MCF 10A (cell line): ENCODE measurements at regions not wholly inside any gene's neighbourhood (a gene's known extent, or its start where the extent isn't known, plus 50 kb on each side); places are given as distances from the start of the nearest gene placed in this dataset.

ENCODE experiments used
- BruUV-seq: library from RNA; stranded (reverse); fragments of 400-500 nt; replicated peaks from 2 replicates; lab custom pipeline; 2021; lab: Mats Ljungman, UMichigan
- CTCF ChIA-PET: fragments of 300-600 bp; sonication (Branson Sonifier 250); formaldehyde crosslinking; extraction: SDS; loops from one replicate; lab custom pipeline; 2021; ENCODE audit warnings: antibody characterized with exemption, inconsistent platforms; lab: Yijun Ruan, JAX
- POLR2A ChIA-PET: fragments of 300-600, 350-650 bp; sonication (Branson Sonifier 250); formaldehyde crosslinking; extraction: SDS; loops from one replicate; lab custom pipeline; 2020; ENCODE audit warnings: antibody characterized with exemption, inconsistent platforms; lab: Yijun Ruan, JAX
- DNase-seq: peaks from one replicate; pipeline ENCODE4 v3.0.0-alpha.2; 2018; ENCODE audit not compliant: unreplicated experiment
- H3K27ac Mint-ChIP-seq: one replicate; pipeline ENCODE4 v1.8.0; 2022; ENCODE audit warnings: mild to moderate bottlenecking, low read depth, mixed read lengths; ENCODE audit not compliant: unreplicated experiment
- H3K27me3 Mint-ChIP-seq: one replicate; pipeline ENCODE4 v1.8.0; 2022; ENCODE audit warnings: mixed read lengths; ENCODE audit not compliant: insufficient read depth, unreplicated experiment
- H3K36me3 Mint-ChIP-seq: one replicate; pipeline ENCODE4 v1.8.0; 2022; ENCODE audit warnings: mild to moderate bottlenecking, moderate library complexity, mixed read lengths; ENCODE audit not compliant: insufficient read depth, unreplicated experiment
- H3K4me1 Mint-ChIP-seq: one replicate; pipeline ENCODE4 v1.8.0; 2022; ENCODE audit warnings: mixed read lengths; ENCODE audit not compliant: insufficient read depth, unreplicated experiment
- H3K4me3 Mint-ChIP-seq: one replicate; pipeline ENCODE4 v1.8.0; 2022; ENCODE audit warnings: mild to moderate bottlenecking, moderate library complexity, mixed read lengths; ENCODE audit not compliant: unreplicated experiment
- H3K9me3 Mint-ChIP-seq: one replicate; pipeline ENCODE4 v1.8.0; 2022; ENCODE audit warnings: mixed read lengths; ENCODE audit not compliant: unreplicated experiment
- CTCF ChIP-seq: fragments of 200-600 bp; IDR thresholded peaks from one replicate; pipeline ENCODE4 v1.8.0; 2022; ENCODE audit warnings: antibody characterized with exemption, mild to moderate bottlenecking; ENCODE audit not compliant: unreplicated experiment
- intact Hi-C: fragments of 100-400 bp; cut with micrococcal nuclease; formaldehyde crosslinking; loops from 2 replicates; pipeline ENCODE4 v1.14.1; 2022

GRCh38 chr15:29196290-29196689 is 73.3 kb downstream of the NSMCE3 start:
- H3K27ac Mint-ChIP-seq, result no peak overlapping the region
- no peak for DNase-seq
- ChIA-PET CTCF (no interaction called here), POLR2A (no interaction called here)
- H3K27me3 Mint-ChIP-seq, result peaks cover 66% of the 10 kb centered on the region
- BruUV-seq, result no TSS peak
- no peak for TF ChIP-seq CTCF
- H3K4me3 Mint-ChIP-seq, result no peak overlapping the region
- intact Hi-C loops, result no loop called here
- H3K36me3 Mint-ChIP-seq, result no peaks in the 10 kb centered on the region
- H3K4me1 Mint-ChIP-seq, result no peaks in the 10 kb centered on the region
- no peaks in the 10 kb centered on the region for H3K9me3 Mint-ChIP-seq

DNA sequence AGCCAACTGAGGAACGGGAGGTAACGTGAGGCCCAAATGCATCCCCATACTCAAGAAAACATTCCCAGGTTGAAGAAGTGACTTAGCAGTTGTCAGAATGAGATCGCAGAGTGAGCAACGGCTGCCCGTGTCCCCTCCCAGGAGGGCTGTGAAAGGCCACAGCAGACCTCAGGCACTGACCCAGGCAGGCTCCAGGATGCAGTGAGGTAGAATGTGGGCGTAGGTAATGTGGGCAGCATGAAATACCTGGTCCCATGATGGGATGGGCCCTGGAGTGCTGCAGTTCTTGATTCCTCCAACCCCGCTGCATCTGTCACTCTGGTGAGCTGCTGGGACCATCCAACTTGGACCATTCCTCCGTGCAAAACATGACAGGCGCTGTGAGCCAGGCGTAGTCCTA is 74.8 kb downstream of the NSMCE3 start:
- ChIA-PET POLR2A (no interaction called here), CTCF (interaction anchor here (0.6 kb wide), 1 partner anchor 301 kb away, joined by 3 read pairs; no protein-coding TSS in a partner anchor)
- TF ChIP-seq CTCF, result no peak
- BruUV-seq, result no TSS peak
- H3K4me1 Mint-ChIP-seq, result no peaks in the 10 kb centered on the region
- no peaks in the 10 kb centered on the region for H3K9me3 Mint-ChIP-seq
- H3K27ac Mint-ChIP-seq, result no peak overlapping the region
- peaks cover 79% of the 10 kb centered on the region for H3K27me3 Mint-ChIP-seq
- H3K36me3 Mint-ChIP-seq, result no peaks in the 10 kb centered on the region
- intact Hi-C loops, result no loop called here
- no peak for DNase-seq
- no peak overlapping the region for H3K4me3 Mint-ChIP-seq

DNA sequence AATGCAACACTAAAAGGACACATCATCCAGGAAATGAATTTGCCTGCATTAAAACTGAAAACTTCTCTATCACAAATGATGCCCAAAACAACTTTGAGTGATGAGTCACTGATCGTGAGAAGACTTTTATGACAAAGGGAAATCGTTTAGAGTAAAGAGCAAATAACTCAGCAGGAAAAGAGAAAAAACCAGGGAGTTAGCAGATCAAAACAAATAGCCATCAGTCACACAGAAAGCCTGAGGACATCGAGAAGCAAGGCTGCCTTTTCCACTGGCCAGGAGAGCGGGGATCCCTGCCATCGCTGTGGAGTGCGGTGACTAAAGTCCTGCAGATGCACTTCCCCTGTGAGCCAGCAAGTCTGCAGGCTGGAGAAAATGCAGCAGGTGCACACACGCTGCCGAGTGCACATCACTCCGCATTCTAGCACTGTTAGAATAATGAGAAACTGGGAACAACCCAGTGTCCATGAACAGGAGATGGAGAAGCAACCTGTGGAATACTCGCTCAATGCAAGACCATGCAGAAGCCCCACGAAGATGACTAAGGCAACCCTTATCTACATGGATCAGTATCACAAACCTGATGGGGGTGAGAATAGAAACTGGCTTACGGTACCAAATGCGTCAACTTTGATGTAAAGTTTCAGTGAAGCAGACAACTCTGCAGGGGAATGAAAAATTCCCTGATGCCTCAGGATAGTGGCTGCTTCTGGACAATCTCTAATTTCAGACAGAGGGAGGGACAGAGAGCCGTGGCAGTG is 86.4 kb downstream of the NSMCE3 start:
- H3K4me3 Mint-ChIP-seq, result no peak overlapping the region
- no peak for DNase-seq
- no peak overlapping the region for H3K27ac Mint-ChIP-seq
- CTCF ChIA-PET, result no interaction called here
- H3K36me3 Mint-ChIP-seq, result no peaks in the 10 kb centered on the region
- peaks cover 24% of the 10 kb centered on the region for H3K9me3 Mint-ChIP-seq
- intact Hi-C loops, result no loop called here
- no peaks in the 10 kb centered on the region for H3K4me1 Mint-ChIP-seq
- POLR2A ChIA-PET, result no interaction called here
- H3K27me3 Mint-ChIP-seq, result peaks cover 82% of the 10 kb centered on the region
- no TSS peak for BruUV-seq
- no peak for TF ChIP-seq CTCF

DNA sequence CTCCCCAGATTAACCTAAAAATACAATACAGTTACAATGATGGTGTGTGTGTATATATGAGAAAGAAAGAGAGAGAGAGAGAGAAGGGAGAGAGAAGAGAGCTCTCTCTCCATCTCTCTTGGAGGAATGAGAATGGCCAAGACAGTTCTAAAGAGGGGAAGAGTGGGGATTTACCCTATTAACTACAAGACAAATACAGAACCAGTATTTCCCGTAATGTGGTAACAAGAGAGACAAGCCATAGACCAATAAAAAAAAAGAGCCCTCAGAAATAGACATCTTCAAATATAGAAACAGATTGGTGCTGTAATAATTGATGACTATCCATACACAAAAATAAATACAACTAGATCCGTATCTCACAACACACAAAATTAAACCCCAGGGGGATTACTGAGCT is 87.0 kb downstream of the NSMCE3 start:
- intact Hi-C loops, result no loop called here
- peaks cover 88% of the 10 kb centered on the region for H3K27me3 Mint-ChIP-seq
- POLR2A ChIA-PET, result no interaction called here

More for the DNA sequence above, 87.0 kb downstream of the NSMCE3 start:
- peaks cover 24% of the 10 kb centered on the region for H3K9me3 Mint-ChIP-seq
- no peaks in the 10 kb centered on the region for H3K36me3 Mint-ChIP-seq
- no TSS peak for BruUV-seq
- H3K27ac Mint-ChIP-seq, result no peak overlapping the region
- CTCF ChIA-PET, result interaction anchor here (1.0 kb wide), 1 partner anchor 10 kb away, joined by 3 read pairs; no protein-coding TSS in a partner anchor
- no peak for TF ChIP-seq CTCF
- no peaks in the 10 kb centered on the region for H3K4me1 Mint-ChIP-seq
- DNase-seq, result no peak
- no peak overlapping the region for H3K4me3 Mint-ChIP-seq
